Muscle layer of duodenum (tissue), 2 donors: ENCODE measurements at regions not wholly inside any gene's neighbourhood (a gene's known extent, or its start where the extent isn't known, plus 50 kb on each side); places are given as distances from the start of the nearest gene placed in this dataset.
"Not testable (repeated sequence)": the region's sequence is repeated elsewhere in the genome, so short reads cannot be mapped to it uniquely, and the experiment has no call there.

Experiments
- H3K27ac ChIP-seq: one replicate; pipeline ENCODE4 v1.7.0; 2013; ENCODE audit warnings: mild to moderate bottlenecking, low read length
- H3K27me3 ChIP-seq: one replicate; pipeline ENCODE4 v1.7.0; 2013; ENCODE audit warnings: low read depth, mild to moderate bottlenecking, control low read depth, low read length
- H3K36me3 ChIP-seq, 2 donors: one replicate each; pipeline ENCODE4 v1.7.0; 2013; ENCODE audit warnings: low read length in 2 of 2, control low read depth in 1 of 2, mild to moderate bottlenecking in 1 of 2; ENCODE audit not compliant: insufficient read depth in 2 of 2, control insufficient read depth in 1 of 2
- H3K4me1 ChIP-seq, 2 donors: one replicate each; pipeline ENCODE4 v1.7.0; 2013; ENCODE audit warnings: low read length in 2 of 2, mild to moderate bottlenecking in 2 of 2, control low read depth in 1 of 2, moderate library complexity in 1 of 2; ENCODE audit not compliant: insufficient read depth in 2 of 2, control insufficient read depth in 1 of 2
- H3K4me3 ChIP-seq, 2 donors: one replicate each; pipeline ENCODE4 v1.7.0; 2013; ENCODE audit warnings: low read length in 2 of 2, low read depth in 1 of 2, mild to moderate bottlenecking in 1 of 2
- H3K9me3 ChIP-seq, 2 donors: one replicate each; pipeline ENCODE4 v1.7.0; 2013; ENCODE audit warnings: low read length in 2 of 2, control low read depth in 1 of 2, mild to moderate bottlenecking in 1 of 2; ENCODE audit not compliant: control insufficient read depth in 1 of 2
- donor health status: healthy.

DNA sequence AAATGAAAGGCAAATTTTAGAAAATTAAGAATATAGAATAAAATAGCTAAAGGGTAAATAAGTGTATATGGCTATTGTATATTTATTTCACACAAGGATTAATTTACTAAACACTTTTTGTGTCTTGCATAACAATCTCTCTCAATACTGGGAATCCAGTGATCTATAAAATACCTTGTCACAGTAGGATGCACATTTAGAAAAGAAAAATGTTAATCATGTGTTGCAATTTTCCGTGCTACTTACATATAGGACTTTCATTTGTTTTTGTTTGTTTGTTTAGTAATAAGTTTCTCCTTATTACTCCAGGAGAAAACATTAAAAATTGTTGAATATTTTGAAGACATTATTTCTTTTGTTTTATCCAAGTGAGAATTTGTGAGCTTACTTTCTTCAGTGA lies 1533.3 kb downstream of the SLITRK5 start:
- no peak overlapping the region for H3K4me3 ChIP-seq
- H3K4me1 ChIP-seq: no peaks in the 10 kb centered on the region
- H3K9me3 ChIP-seq: no peaks in the 10 kb centered on the region
- H3K27me3 ChIP-seq: no peaks in the 10 kb centered on the region
- no peaks in the 10 kb centered on the region for H3K36me3 ChIP-seq
- H3K27ac ChIP-seq: no peak overlapping the region

- Histone ChIP-seq H3K36me3 (no peaks in the 10 kb centered on the region), H3K4me1 (no peaks in the 10 kb centered on the region), H3K4me3 (no peak overlapping the region), H3K27ac (no peak overlapping the region), H3K9me3 (no peaks in the 10 kb centered on the region), H3K27me3 (no peaks in the 10 kb centered on the region)
These were observed 1534.8 kb downstream of the SLITRK5 start for GRCh38 chr13:89205856-89206520.

DNA sequence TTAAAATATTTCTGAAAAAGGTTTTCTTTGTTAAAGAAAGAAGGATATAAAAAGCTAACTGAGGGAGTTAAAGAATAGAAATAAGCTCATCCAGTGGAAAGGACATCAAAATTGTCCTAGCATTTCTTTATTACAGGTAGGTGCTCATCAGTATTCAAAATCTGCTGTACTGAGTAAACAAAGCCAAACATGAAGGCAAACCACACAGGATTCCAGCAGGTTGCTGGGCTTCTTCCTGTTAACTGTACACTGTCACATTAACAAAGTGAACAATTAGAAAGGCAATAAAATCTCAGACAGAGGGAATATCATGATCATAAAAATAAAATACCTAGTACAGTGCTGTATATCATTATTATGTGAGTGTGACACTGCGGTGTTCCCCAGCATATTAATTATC lies 1541.0 kb downstream of the SLITRK5 start:
- Histone ChIP-seq H3K36me3 (no peaks in the 10 kb centered on the region), H3K4me3 (no peak overlapping the region), H3K9me3 (no peaks in the 10 kb centered on the region), H3K27me3 (no peaks in the 10 kb centered on the region), H3K4me1 (no peaks in the 10 kb centered on the region), H3K27ac (no peak overlapping the region)

GRCh38 chr13:89214185-89214584 lies 1543.0 kb downstream of the SLITRK5 start:
- Histone ChIP-seq H3K36me3 (no peaks in the 10 kb centered on the region), H3K4me3 (no peak overlapping the region), H3K27ac (no peak overlapping the region), H3K27me3 (no peaks in the 10 kb centered on the region), H3K9me3 (no peaks in the 10 kb centered on the region), H3K4me1 (no peaks in the 10 kb centered on the region)

GRCh38 chr13:89215319-89215718 lies 1544.1 kb downstream of the SLITRK5 start:
- H3K4me1 ChIP-seq, H3K27me3 ChIP-seq, H3K4me3 ChIP-seq, H3K9me3 ChIP-seq, H3K27ac ChIP-seq, H3K36me3 ChIP-seq: not testable (repeated sequence)

DNA sequence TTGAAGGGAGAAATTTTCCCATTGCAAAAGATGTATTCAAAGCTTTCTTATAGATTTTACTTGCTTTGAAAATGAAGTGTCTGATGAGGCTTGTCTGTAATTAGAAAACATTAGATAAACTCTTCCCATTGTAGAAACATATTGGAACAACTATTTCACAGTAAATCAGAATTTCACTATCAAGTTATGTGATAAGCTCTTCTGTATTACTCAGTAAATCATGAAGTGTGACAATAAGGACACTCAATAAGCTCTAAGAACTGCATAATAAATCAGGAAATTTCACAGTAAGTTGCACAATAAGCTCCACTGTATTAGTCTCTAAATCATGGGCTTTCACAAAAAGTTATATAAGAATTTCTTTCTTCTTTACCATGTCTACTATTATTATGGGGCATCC lies 1546.6 kb downstream of the SLITRK5 start:
- Histone ChIP-seq H3K9me3 (peaks cover 4 to 12% of the 10 kb centered on the region in 2 donors), H3K27ac (no peak overlapping the region), H3K27me3 (no peaks in the 10 kb centered on the region), H3K4me3 (no peak overlapping the region), H3K4me1 (no peaks in the 10 kb centered on the region), H3K36me3 (no peaks in the 10 kb centered on the region)

DNA sequence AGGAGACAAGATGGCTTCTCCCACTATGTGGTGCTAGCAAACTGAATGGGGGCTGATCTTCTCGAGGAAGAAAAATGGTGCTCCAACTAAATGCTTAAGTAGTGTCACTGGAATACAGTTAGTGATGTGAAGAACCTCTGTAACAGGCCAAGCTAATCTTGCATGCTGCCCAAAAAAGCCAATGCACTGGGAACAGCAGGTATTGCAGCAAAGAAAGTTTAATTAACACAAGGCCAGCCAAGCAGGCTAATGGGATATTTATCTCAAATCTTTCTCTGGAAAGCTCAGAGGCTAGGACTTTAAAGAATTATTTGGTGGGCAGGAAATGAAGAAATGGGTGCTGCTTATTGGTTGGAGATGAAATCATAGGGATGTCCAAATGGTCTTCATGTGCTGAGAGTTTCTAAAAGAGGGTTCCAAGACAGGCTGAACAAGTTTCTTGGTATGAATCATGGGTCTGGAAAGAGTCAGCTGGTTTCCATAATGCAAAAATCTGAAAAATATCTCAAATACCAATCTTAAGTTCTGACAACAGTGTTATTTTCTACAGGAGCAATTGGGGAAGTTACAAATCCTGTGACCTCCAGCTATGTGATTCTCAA lies 1550.5 kb downstream of the SLITRK5 start:
- H3K36me3 ChIP-seq: no peaks in the 10 kb centered on the region
- peaks cover 4 to 12% of the 10 kb centered on the region in 2 donors for H3K9me3 ChIP-seq
- H3K4me3 ChIP-seq: peak overlapping the region in 1 of 2 donors; percentile 0
- no peaks in the 10 kb centered on the region for H3K27me3 ChIP-seq
- no peaks in the 10 kb centered on the region for H3K4me1 ChIP-seq
- no peak overlapping the region for H3K27ac ChIP-seq

DNA sequence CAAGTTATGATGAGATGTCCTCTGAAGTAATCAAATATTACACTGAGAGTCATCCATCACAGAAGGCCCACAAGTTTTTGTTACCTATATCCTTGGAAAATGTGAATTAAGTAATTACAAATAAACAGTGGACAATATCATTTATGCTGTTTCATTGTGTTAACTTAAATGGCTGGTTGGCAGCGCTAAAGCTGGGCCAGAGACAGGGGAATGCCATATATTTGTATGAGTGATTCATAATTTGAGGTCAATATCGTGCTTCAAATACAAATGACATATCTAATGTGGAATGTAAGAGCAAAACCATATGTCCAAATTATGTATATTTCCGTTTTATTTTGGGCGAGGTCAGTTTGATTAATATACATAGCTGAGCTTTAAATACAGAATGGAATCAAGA lies 1556.2 kb downstream of the SLITRK5 start:
- no peaks in the 10 kb centered on the region for H3K4me1 ChIP-seq
- H3K27me3 ChIP-seq: no peaks in the 10 kb centered on the region
- no peak overlapping the region for H3K4me3 ChIP-seq
- H3K9me3 ChIP-seq: no peaks in the 10 kb centered on the region
- H3K36me3 ChIP-seq: no peaks in the 10 kb centered on the region
- no peak overlapping the region for H3K27ac ChIP-seq

GRCh38 chr13:89238496-89238895 lies 1567.3 kb downstream of the SLITRK5 start:
- Histone ChIP-seq H3K9me3 (no peaks in the 10 kb centered on the region), H3K4me3 (no peak overlapping the region), H3K27me3 (no peaks in the 10 kb centered on the region), H3K36me3 (no peaks in the 10 kb centered on the region), H3K4me1 (no peaks in the 10 kb centered on the region), H3K27ac (no peak overlapping the region)

DNA sequence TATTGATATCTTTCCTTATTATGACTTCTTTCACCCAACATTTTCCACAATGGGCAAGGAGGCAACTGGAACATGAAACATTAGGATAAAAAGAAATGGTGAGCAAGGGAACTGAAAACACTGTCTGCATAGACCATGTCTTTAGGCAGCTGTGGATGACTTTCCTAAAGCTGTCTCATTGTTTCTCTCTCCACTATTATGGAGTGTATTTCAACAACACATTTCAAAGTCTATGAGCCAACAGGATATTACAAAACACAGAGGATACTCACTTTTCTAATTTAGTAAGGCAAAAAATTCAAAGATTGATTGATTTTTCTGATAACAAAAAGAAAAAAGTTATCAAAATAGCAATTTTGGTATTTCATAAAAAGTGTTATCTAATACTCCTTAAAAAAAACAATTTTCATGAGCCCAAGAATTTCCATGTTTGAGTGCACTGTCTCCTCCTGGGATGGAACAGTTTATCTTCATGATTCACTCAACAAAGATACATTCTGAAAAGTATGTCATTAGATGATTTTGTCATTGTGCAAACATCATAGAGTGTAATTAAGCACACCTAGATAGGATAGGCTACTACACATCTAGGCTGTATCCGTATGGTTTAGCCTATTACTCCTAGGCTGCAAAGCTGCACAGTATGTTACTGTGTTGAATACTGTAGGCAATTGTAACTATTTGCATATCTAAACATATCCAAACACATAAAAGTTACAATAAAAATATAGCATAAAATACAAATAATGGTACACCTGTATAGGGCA lies 1568.4 kb downstream of the SLITRK5 start:
- Histone ChIP-seq H3K27me3 (no peaks in the 10 kb centered on the region), H3K9me3 (no peaks in the 10 kb centered on the region), H3K4me1 (no peaks in the 10 kb centered on the region), H3K27ac (no peak overlapping the region), H3K36me3 (no peaks in the 10 kb centered on the region), H3K4me3 (no peak overlapping the region)

GRCh38 chr13:89255844-89256406 lies 1584.8 kb downstream of the SLITRK5 start:
- Histone ChIP-seq H3K36me3 (no peaks in the 10 kb centered on the region), H3K9me3 (no peaks in the 10 kb centered on the region)

More at GRCh38 chr13:89255844-89256406, 1584.8 kb downstream of the SLITRK5 start:
- no peak overlapping the region for H3K27ac ChIP-seq
- no peaks in the 10 kb centered on the region for H3K4me1 ChIP-seq
- no peak overlapping the region for H3K4me3 ChIP-seq
- H3K27me3 ChIP-seq: no peaks in the 10 kb centered on the region
